ENCODE measurements at regions not wholly inside any gene's neighbourhood (a gene's known extent, or its start where the extent isn't known, plus 50 kb on each side); places are given as distances from the start of the nearest gene placed in this dataset.

- TF ChIP-seq CTCF (IDR thresholded peaks at IDR 0.05; ENCODE audit: low read length) (no peak), EZH2 (optimal IDR thresholded peaks at IDR 0.05; ENCODE audit: low read depth, low read length) (no peak)
These were observed 238.0 kb upstream of the PITX2 start for GRCh38 chr4:110860901-110861300.

Data from MM.1S (cell line).